Activated CD4-positive, alpha-beta T cell treated with anti-CD3 and anti-CD28 coated beads for 36 hours (primary cell): ENCODE measurements at regions not wholly inside any gene's neighbourhood (a gene's known extent, or its start where the extent isn't known, plus 50 kb on each side); places are given as distances from the start of the nearest gene placed in this dataset.

Source experiments
- ATAC-seq: fragments of 200-7000 bp; cut with Tn5 transposase; one replicate; pipeline ENCODE4 v1.10.0; 2021; ENCODE audit warnings: mild to moderate bottlenecking, moderate library complexity
- CTCF ChIA-PET: fragments of 350-600 bp; sonication (Branson Sonifier 250); formaldehyde crosslinking; loops from one replicate; lab custom pipeline; 2021; ENCODE audit warnings: antibody characterized with exemption; lab: Charles Lee
- POLR2A ChIA-PET: fragments of 350-600 bp; sonication (Branson Sonifier 250); formaldehyde crosslinking; loops from one replicate; lab custom pipeline; 2021; ENCODE audit warnings: antibody characterized with exemption, inconsistent platforms; lab: Charles Lee
- DNase-seq: peaks from one replicate; pipeline ENCODE4 v3.0.0-alpha.2; 2020
- H3K27ac Mint-ChIP-seq: one replicate; pipeline ENCODE4 v1.8.0; 2021; ENCODE audit warnings: mixed read lengths
- H3K27me3 Mint-ChIP-seq: one replicate; pipeline ENCODE4 v1.8.0; 2021; ENCODE audit warnings: mixed read lengths
- H3K36me3 Mint-ChIP-seq: one replicate; pipeline ENCODE4 v1.8.0; 2021; ENCODE audit warnings: low read depth, mixed read lengths
- H3K4me1 Mint-ChIP-seq: one replicate; pipeline ENCODE4 v1.8.0; 2021; ENCODE audit warnings: mixed read lengths
- H3K4me3 Mint-ChIP-seq: one replicate; pipeline ENCODE4 v1.8.0; 2021; ENCODE audit warnings: mild to moderate bottlenecking, moderate library complexity, mixed read lengths
- H3K9me3 Mint-ChIP-seq: one replicate; pipeline ENCODE4 v1.8.0; 2021; ENCODE audit warnings: low read depth, mixed read lengths
- intact Hi-C, 2 experiments: fragments of 100-400 bp; cut with DNase I in 1 of 2; cut with micrococcal nuclease in 1 of 2; formaldehyde crosslinking; loops; one replicate each; pipeline versions ENCODE4 v1.14.2 to v1.15.1; 2022 to 2024; cut with DNase I, micrococcal nuclease

DNA sequence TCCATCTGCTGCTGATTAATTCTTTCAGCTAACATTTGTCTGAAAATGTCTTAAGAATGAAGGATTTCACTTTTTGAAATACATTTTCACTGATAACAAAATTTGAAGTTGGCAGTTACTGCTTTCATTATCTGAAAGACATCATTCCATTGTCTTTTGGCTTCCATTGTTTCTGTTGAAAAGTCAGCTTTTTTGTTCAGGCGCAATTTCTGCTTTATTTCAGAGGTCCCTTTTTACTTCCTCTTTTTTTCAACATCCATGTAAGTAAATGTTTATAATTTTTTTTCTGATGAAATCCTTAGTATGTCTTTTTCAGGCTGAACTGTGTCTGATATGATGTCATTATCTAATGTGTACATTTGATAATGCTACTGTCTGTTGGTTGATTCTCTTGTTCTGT is 184.2 kb downstream of the RND3 start:
- peaks cover 7% of the 10 kb centered on the region for H3K9me3 Mint-ChIP-seq
- H3K27ac Mint-ChIP-seq = no peak overlapping the region
- intact Hi-C loops = no loop called here
- H3K36me3 Mint-ChIP-seq = no peaks in the 10 kb centered on the region
- no peaks in the 10 kb centered on the region for H3K4me1 Mint-ChIP-seq
- CTCF ChIA-PET = no interaction called here
- POLR2A ChIA-PET = no interaction called here
- ATAC-seq = no peak
- no peak for DNase-seq
- no peak overlapping the region for H3K4me3 Mint-ChIP-seq
- no peaks in the 10 kb centered on the region for H3K27me3 Mint-ChIP-seq

DNA sequence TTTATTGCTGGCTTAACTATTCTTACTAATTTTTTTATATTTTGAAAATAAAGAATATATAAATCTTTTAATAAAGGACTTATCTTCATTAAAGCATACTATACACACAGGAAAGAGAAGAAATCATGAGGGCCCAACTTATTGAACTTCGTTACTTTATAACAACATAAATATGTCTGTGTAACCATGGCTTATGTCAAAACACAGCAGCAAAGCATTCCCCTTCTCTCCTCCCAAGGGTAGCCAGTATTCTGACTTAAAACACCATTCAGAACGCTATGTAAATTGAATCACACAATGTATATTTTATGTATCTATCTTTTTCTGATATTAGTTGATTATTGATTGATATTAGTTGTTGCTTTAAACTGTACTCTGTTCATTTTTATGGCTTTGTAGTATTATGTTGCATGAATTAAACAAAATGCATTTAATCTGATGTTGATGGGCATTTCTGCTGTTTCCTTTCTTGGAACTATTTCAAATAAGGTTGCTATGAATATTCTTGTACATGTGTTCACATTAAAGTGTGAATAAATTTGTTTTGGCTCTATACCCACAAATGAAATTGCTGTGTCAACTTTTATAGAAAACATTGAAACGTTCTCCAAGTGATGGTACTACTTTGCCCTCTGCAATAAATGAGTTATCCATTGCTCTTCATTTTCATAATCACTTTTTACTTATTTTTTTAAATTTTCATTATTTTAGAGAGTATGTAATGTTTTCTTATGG is 188.7 kb downstream of the RND3 start:
- Mint-ChIP-seq H3K27ac (no peak overlapping the region), H3K27me3 (no peaks in the 10 kb centered on the region), H3K9me3 (peaks cover 5% of the 10 kb centered on the region), H3K36me3 (no peaks in the 10 kb centered on the region), H3K4me3 (no peak overlapping the region), H3K4me1 (no peaks in the 10 kb centered on the region)
- ChIA-PET POLR2A (no interaction called here), CTCF (no interaction called here)
- ATAC-seq = no peak
- intact Hi-C loops = no loop called here
- no peak for DNase-seq

DNA sequence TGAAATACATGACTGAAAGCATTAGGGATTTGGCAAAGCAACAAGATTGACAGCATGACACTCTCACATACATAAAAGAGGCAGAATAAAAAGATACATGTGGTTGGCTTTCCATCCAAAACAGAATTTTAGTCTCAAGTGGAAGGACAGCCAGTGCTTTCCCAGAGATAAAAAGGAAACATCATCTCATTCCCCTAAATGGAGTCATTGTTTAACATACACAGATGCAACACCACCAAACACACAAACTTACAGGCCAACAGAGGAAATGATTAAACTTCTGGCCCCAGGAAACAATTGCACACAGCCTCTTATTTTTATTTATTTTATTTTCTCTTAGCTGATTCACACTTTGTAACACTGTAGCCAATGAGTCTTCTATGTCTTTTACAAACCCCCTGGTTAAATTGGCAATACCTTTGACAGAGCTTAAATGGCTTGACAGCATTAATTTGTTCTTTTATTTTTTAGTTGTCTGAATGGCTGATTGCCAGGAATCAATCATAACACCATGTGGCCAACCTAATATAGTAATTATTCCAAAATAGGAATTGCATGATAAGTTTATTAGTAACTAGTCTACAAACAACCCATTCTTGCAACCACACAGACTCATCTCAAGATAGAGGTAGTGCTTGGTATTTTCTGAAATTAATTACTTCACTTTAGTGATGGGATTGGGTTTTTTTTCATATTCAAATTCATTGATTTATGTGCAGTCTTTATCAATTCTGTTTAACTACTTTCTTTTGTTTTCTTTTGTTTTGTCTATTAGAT is 190.5 kb downstream of the RND3 start:
- POLR2A ChIA-PET = no interaction called here
- CTCF ChIA-PET = no interaction called here

DNA sequence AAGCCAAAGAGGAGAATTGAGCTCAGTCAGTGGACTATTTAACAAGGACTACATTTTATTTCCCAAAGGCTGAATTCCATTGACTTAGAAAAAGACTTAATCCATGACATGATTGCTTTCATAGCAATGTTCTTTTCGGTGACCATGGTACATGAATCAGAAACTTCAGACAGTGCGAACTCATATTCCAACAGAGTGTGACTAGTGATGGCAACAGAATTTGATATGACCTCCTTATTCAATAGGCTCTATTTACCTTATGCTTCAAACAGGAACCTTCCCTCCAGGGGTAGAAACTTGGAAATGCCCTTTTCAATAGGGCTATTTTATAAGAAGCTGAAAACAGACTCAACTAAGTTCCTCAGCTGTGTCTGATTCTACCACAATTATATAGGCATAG is 191.9 kb downstream of the RND3 start:
- no peaks in the 10 kb centered on the region for H3K4me1 Mint-ChIP-seq
- no peaks in the 10 kb centered on the region for H3K9me3 Mint-ChIP-seq
- no peak for ATAC-seq
- H3K4me3 Mint-ChIP-seq = no peak overlapping the region
- no peaks in the 10 kb centered on the region for H3K27me3 Mint-ChIP-seq
- intact Hi-C loops = no loop called here
- ChIA-PET POLR2A (no interaction called here), CTCF (no interaction called here)
- no peak overlapping the region for H3K27ac Mint-ChIP-seq
- no peak for DNase-seq
- no peaks in the 10 kb centered on the region for H3K36me3 Mint-ChIP-seq

More for the DNA sequence above, 190.5 kb downstream of the RND3 start:
- H3K36me3 Mint-ChIP-seq = no peaks in the 10 kb centered on the region
- no peak overlapping the region for H3K4me3 Mint-ChIP-seq
- no peaks in the 10 kb centered on the region for H3K9me3 Mint-ChIP-seq
- intact Hi-C loops = no loop called here
- H3K4me1 Mint-ChIP-seq = no peaks in the 10 kb centered on the region
- ATAC-seq (no peak), DNase-seq (no peak)
- H3K27ac Mint-ChIP-seq = no peak overlapping the region
- H3K27me3 Mint-ChIP-seq = no peaks in the 10 kb centered on the region

DNA sequence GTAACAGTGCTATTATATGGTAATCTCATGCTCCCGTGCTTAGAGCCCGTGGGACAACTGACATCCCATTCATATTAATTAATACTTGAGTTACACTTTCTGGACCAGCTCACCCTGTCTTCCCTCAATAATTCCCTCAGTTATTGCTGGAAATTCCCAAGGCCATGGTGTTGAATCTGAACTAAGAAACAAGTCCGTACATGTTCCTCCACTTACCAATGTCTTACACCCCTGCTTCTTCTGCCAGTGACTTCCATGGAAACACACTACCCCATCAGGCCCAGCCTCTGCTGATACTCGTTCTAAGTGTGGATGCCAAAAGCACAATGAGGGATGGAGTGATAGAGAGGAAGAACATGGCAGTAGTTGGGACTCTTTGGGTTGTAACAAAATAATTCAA is 193.7 kb downstream of the RND3 start:
- intact Hi-C loops = no loop called here
- ATAC-seq (no peak), DNase-seq (no peak)
- Mint-ChIP-seq H3K36me3 (no peaks in the 10 kb centered on the region), H3K4me3 (no peak overlapping the region), H3K9me3 (no peaks in the 10 kb centered on the region), H3K27me3 (no peaks in the 10 kb centered on the region), H3K27ac (no peak overlapping the region), H3K4me1 (no peaks in the 10 kb centered on the region)
- ChIA-PET POLR2A (no interaction called here), CTCF (no interaction called here)

DNA sequence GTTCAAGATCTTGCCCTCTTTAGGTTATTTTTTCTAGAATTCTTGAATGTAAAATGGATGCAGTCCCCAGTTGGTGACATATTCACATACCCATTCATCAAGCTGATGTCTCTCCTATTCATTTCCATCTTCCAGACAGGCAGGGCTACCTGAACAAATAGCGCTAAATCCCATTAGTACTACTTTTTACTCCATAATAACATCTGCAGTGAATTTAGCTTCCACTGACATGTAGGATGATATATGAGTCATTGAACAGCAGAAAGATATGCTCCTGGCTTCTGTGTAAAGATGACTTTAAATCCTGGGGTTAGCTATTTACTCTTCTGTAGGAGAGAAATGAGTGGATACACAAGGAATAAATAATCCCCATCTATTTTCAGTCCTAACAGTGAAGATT is 194.7 kb downstream of the RND3 start:
- ATAC-seq = no peak
- intact Hi-C loops = no loop called here
- H3K27me3 Mint-ChIP-seq = no peaks in the 10 kb centered on the region
- H3K4me1 Mint-ChIP-seq = no peaks in the 10 kb centered on the region
- POLR2A ChIA-PET = no interaction called here
- H3K9me3 Mint-ChIP-seq = no peaks in the 10 kb centered on the region
- CTCF ChIA-PET = no interaction called here
- H3K36me3 Mint-ChIP-seq = no peaks in the 10 kb centered on the region
- no peak overlapping the region for H3K4me3 Mint-ChIP-seq
- DNase-seq = no peak
- H3K27ac Mint-ChIP-seq = no peak overlapping the region

DNA sequence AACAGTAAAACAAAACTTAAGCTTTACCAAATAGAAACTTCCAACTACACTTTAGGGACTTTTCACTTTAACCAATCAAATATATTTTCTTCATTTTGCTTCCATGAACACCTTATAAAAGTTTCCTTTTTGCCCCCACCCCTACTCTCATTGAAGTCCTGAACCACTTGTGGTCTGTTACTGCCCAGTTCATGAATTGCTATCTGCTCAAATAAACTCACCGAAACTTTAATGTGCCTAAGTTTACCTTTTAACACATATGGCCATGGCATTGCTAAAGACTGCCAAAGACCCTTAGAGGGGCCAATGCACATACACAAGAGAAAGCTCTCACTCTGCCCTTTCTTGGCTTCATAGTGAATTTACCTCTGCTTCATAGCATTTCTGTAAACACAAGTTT is 195.3 kb downstream of the RND3 start:
- ChIA-PET CTCF (no interaction called here), POLR2A (no interaction called here)
- DNase-seq = no peak

DNA sequence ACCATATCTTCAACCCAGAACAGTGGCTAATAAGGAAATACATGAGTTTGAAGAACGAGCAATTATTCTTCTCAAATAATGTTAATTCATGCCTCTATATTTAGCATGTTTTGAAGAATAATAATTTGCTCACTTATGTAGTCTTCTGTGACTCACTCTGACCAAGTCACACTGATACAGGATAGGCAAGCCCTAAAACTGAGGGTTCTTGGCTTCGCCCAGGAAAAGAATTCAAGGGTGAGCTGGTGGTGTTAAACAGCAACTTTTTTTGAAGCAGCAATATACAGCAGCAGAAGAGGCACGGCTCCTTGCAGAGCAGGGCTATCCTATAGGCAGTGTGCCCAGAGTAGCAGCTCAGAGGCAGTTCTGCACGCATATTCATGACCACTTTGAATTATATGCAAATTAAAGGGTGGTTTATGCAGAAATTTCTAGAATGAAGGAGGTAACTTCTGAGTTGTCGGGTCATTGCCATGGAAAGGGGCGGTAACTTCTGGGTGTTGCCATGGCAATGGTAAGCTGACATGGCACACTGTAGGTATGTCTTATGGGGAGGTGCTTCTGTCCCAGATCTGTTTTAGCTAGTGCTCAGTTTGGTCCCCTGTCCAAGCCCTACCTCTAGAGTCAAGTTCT is 200.6 kb downstream of the RND3 start:
- Mint-ChIP-seq H3K27me3 (no peaks in the 10 kb centered on the region), H3K9me3 (no peaks in the 10 kb centered on the region), H3K4me1 (no peaks in the 10 kb centered on the region), H3K4me3 (no peak overlapping the region), H3K27ac (no peak overlapping the region), H3K36me3 (no peaks in the 10 kb centered on the region)
- DNase-seq (no peak), ATAC-seq (no peak)
- ChIA-PET POLR2A (no interaction called here), CTCF (no interaction called here)
- intact Hi-C loops = no loop called here

More for the DNA sequence above, 195.3 kb downstream of the RND3 start:
- ATAC-seq = no peak
- Mint-ChIP-seq H3K27ac (no peak overlapping the region), H3K9me3 (no peaks in the 10 kb centered on the region), H3K4me1 (no peaks in the 10 kb centered on the region), H3K36me3 (no peaks in the 10 kb centered on the region), H3K4me3 (no peak overlapping the region), H3K27me3 (no peaks in the 10 kb centered on the region)
- intact Hi-C loops = no loop called here

DNA sequence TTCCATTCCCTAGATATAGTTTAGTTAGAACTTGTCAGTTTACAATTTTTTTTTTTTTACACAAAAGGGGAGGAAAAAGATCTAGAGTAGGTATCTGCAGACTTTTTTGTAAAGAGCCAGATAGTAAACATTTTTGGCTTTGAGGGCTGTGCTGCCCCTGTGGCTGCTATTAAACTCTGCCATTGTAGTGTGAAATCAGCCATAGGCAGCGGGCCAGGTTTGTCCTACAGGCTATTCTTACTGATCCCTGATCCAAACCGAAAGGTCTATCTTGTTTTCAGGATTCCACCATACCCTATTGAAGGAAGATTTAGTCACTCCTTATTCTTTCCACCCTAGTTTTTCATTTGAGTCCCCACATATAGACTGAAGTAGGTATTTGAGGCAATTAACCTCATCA is 203.4 kb downstream of the RND3 start:
- no peaks in the 10 kb centered on the region for H3K36me3 Mint-ChIP-seq
- no peak for ATAC-seq
- no peaks in the 10 kb centered on the region for H3K4me1 Mint-ChIP-seq
- intact Hi-C loops = no loop called here
- H3K27ac Mint-ChIP-seq = no peak overlapping the region
- H3K4me3 Mint-ChIP-seq = no peak overlapping the region
- DNase-seq = no peak
- POLR2A ChIA-PET = no interaction called here
- H3K27me3 Mint-ChIP-seq = no peaks in the 10 kb centered on the region
- H3K9me3 Mint-ChIP-seq = no peaks in the 10 kb centered on the region
- CTCF ChIA-PET = no interaction called here

DNA sequence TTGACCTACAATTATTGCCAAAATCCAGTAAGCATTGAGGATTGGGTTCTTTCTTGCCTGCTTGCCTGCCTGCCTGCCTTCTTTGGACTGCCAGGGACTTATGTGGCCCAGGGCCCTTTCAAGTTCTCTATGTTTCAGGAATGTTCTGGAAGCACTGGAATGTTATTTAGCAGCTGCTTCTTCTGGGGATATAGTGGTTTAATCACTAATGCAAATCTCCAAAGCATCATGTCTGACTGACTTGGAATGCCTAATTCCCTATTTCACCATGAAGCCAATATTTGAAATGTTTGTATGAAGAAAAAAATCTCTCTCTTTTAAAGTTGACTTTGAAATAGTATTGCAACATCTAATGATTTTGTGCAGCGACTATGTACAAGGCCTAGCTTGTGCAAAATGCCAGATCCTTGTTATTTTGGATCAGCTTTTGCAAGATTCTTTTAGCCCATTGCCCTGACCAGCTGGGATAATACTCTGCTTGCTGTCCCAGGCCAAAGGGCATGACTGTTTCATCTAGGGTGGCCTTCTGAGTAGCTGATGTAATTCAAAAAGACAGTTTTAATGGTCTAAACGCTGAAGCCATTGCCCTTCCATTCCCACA is 204.6 kb downstream of the RND3 start:
- no peaks in the 10 kb centered on the region for H3K36me3 Mint-ChIP-seq
- ChIA-PET CTCF (no interaction called here), POLR2A (no interaction called here)
- H3K4me3 Mint-ChIP-seq = no peak overlapping the region
- intact Hi-C loops = no loop called here
- H3K9me3 Mint-ChIP-seq = no peaks in the 10 kb centered on the region
- ATAC-seq = no peak
- H3K4me1 Mint-ChIP-seq = no peaks in the 10 kb centered on the region
- H3K27ac Mint-ChIP-seq = no peak overlapping the region
- H3K27me3 Mint-ChIP-seq = no peaks in the 10 kb centered on the region
- no peak for DNase-seq

DNA sequence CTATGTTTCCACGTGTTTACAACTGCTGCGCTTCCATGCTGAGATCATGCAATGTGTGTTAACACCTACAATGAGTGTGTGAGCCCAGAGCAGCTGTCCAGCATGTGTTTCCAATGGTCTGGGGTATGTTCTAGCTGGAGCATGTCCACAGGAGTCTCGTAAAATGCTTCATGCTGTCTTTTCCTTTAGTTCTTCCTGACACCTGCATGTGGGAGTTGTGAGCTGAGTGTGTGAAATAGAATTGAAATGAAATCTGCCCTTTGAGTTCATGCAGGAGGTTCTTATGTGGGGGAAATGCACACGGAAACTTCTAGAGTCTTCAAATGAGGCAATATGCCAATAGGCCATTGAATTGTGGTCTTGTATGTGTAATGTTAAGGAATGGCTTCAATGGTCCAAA is 205.1 kb downstream of the RND3 start:
- DNase-seq = no peak
- no peak for ATAC-seq
- intact Hi-C loops = no loop called here
- H3K4me1 Mint-ChIP-seq = no peaks in the 10 kb centered on the region
- no peak overlapping the region for H3K27ac Mint-ChIP-seq
- ChIA-PET CTCF (no interaction called here), POLR2A (no interaction called here)
- H3K9me3 Mint-ChIP-seq = peaks cover 1% of the 10 kb centered on the region
- no peaks in the 10 kb centered on the region for H3K36me3 Mint-ChIP-seq
- H3K4me3 Mint-ChIP-seq = no peak overlapping the region
- no peaks in the 10 kb centered on the region for H3K27me3 Mint-ChIP-seq
